ENCODE measurements at regions not wholly inside any gene's neighbourhood (a gene's known extent, or its start where the extent isn't known, plus 50 kb on each side); places are given as distances from the start of the nearest gene placed in this dataset.

GRCh38 chr12:86929962-86930361 is 673.8 kb upstream of the MGAT4C start:
- no peaks in the 10 kb centered on the region for H3K4me1 Mint-ChIP-seq (ENCODE audit: low read depth, unreplicated experiment)
- H3K9me3 Mint-ChIP-seq (ENCODE audit: low read depth, unreplicated experiment): no peaks in the 10 kb centered on the region
- no peaks in the 10 kb centered on the region for H3K36me3 Mint-ChIP-seq (ENCODE audit: insufficient read depth, unreplicated experiment)
- no peak overlapping the region for H3K27ac Mint-ChIP-seq (ENCODE audit: unreplicated experiment)
- TF ChIP-seq CTCF (IDR thresholded peaks at IDR 0.05; ENCODE audit: unreplicated experiment): no peak
- no TSS peak for BruUV-seq (replicated peaks)
- no peak overlapping the region for H3K4me3 Mint-ChIP-seq (ENCODE audit: low read depth, unreplicated experiment)
- no peaks in the 10 kb centered on the region for H3K27me3 Mint-ChIP-seq (ENCODE audit: unreplicated experiment)
- intact Hi-C loops (cut with micrococcal nuclease; ENCODE audit: unreplicated experiment): loop anchor here (10.0 kb wide), 1 partner anchor 735 kb away; no protein-coding TSS in a partner anchor
- no peak for DNase-seq
- CTCF ChIA-PET: no interaction called here

- intact Hi-C loops (cut with micrococcal nuclease; ENCODE audit: unreplicated experiment): no loop called here
- H3K4me1 Mint-ChIP-seq (ENCODE audit: low read depth, unreplicated experiment): no peaks in the 10 kb centered on the region
- no peak overlapping the region for H3K27ac Mint-ChIP-seq (ENCODE audit: unreplicated experiment)
- H3K36me3 Mint-ChIP-seq (ENCODE audit: insufficient read depth, unreplicated experiment): no peaks in the 10 kb centered on the region
- no TSS peak for BruUV-seq (replicated peaks)
- H3K4me3 Mint-ChIP-seq (ENCODE audit: low read depth, unreplicated experiment): no peak overlapping the region
- H3K9me3 Mint-ChIP-seq (ENCODE audit: low read depth, unreplicated experiment): peaks cover 10% of the 10 kb centered on the region
- no peaks in the 10 kb centered on the region for H3K27me3 Mint-ChIP-seq (ENCODE audit: unreplicated experiment)
- CTCF ChIA-PET: no interaction called here
- no peak for TF ChIP-seq CTCF (IDR thresholded peaks at IDR 0.05; ENCODE audit: unreplicated experiment)
- no peak for DNase-seq
These were observed 660.9 kb upstream of the MGAT4C start for GRCh38 chr12:86917121-86917520.

GRCh38 chr12:86914721-86915120 is 658.5 kb upstream of the MGAT4C start:
- H3K4me3 Mint-ChIP-seq (ENCODE audit: low read depth, unreplicated experiment): no peak overlapping the region
- H3K36me3 Mint-ChIP-seq (ENCODE audit: insufficient read depth, unreplicated experiment): no peaks in the 10 kb centered on the region
- CTCF ChIA-PET: interaction anchor here (0.6 to 1.2 kb wide), 3 partner anchors 48 to 650 kb away, joined by 3 read pairs; no protein-coding TSS in a partner anchor
- intact Hi-C loops (cut with micrococcal nuclease; ENCODE audit: unreplicated experiment): loop anchor here (2.0 to 5.0 kb wide), 4 partner anchors 428 to 1038 kb away; no protein-coding TSS in a partner anchor
- DNase-seq: peak; percentile 56
- peak; percentile 44 for TF ChIP-seq CTCF (IDR thresholded peaks at IDR 0.05; ENCODE audit: unreplicated experiment)
- no peak overlapping the region for H3K27ac Mint-ChIP-seq (ENCODE audit: unreplicated experiment)
- H3K4me1 Mint-ChIP-seq (ENCODE audit: low read depth, unreplicated experiment): no peaks in the 10 kb centered on the region
- peaks cover 6% of the 10 kb centered on the region for H3K9me3 Mint-ChIP-seq (ENCODE audit: low read depth, unreplicated experiment)
- BruUV-seq (replicated peaks): no TSS peak
- no peaks in the 10 kb centered on the region for H3K27me3 Mint-ChIP-seq (ENCODE audit: unreplicated experiment)

- no peak for TF ChIP-seq CTCF (IDR thresholded peaks at IDR 0.05; ENCODE audit: unreplicated experiment)
- Mint-ChIP-seq H3K4me1 (ENCODE audit: low read depth, unreplicated experiment) (no peaks in the 10 kb centered on the region), H3K36me3 (ENCODE audit: insufficient read depth, unreplicated experiment) (no peaks in the 10 kb centered on the region), H3K4me3 (ENCODE audit: low read depth, unreplicated experiment) (no peak overlapping the region), H3K27me3 (ENCODE audit: unreplicated experiment) (no peaks in the 10 kb centered on the region), H3K9me3 (ENCODE audit: low read depth, unreplicated experiment) (no peaks in the 10 kb centered on the region), H3K27ac (ENCODE audit: unreplicated experiment) (no peak overlapping the region)
- DNase-seq: no peak
- BruUV-seq (replicated peaks): no TSS peak
- intact Hi-C loops (cut with micrococcal nuclease; ENCODE audit: unreplicated experiment): loop anchor here (5.0 kb wide), 3 partner anchors 430 to 1040 kb away; no protein-coding TSS in a partner anchor
- CTCF ChIA-PET: no interaction called here
These were observed 655.8 kb upstream of the MGAT4C start for GRCh38 chr12:86911973-86912372.
